Activated T-helper 9 cell treated with anti-CD3 and anti-CD28 coated beads, Interleukin-2, amount 50 U/mL, for 16 hours (primary cell): ENCODE measurements at regions not wholly inside any gene's neighbourhood (a gene's known extent, or its start where the extent isn't known, plus 50 kb on each side); places are given as distances from the start of the nearest gene placed in this dataset.
A peak's percentile ranks its signal among the peaks of the same experiment; 100 is the strongest.

Experiments
- DNase-seq: peaks from one replicate; pipeline ENCODE4 v3.0.0-alpha.2; 2020; ENCODE audit warnings: low read depth

DNA sequence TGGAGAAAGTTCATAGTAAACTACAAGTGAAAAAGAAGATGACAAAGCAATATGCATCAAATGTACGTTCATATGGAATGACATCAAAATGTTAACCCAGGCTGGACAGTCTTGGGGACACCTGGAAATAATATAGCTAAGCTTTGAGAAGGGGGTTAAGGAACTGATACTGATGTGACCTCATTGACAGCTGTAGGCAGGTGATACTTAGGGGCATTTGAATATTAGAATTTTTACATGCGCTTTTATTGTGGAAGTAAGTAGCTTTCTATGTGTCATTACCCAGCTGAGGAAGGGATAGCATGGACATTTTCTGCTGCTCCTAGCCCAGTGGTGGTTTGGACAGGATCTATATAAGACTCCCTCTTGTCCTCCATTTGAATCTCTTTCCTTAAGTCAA, 299.7 kb downstream of the CWC27 start:
- no peak for DNase-seq

DNA sequence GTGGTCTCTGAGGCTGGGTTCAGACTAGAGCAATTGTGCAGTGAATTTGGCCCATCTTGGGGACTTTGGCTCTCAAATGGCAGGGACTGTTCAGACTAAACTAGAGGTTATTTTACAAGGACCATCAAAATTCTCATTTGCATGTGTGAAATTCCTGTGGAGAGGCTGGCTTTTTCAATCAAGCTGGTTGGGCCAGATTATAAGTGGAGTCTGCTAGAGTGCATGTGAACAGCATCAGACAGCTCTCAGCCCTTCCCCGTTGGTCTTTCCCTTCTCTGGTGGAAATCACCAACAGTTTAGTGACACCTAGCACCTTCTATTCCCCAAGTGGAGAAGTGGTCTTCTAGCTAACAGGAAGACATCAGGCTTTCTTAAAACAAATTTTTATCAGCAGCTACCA, 301.3 kb downstream of the CWC27 start:
- DNase-seq, result no peak

DNA sequence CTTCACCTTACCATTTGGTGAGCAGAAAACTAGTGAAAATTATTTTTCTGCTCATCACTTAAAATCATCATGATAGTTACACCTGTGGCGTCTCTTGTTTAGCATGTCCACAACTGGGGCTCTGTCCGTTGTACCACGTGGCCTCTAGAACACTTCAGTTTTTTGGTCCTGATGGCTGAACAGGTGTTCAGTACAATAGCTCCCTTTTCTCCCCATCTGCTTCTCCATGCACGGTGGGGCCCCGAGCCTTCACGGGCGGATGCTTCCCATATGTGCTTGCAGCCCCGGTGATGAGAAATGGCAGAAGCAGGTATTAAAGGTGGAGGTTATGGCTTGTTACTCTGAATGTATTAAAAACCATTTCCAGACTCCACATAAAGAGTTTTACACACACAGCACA, 304.1 kb downstream of the CWC27 start:
- no peak for DNase-seq

DNA sequence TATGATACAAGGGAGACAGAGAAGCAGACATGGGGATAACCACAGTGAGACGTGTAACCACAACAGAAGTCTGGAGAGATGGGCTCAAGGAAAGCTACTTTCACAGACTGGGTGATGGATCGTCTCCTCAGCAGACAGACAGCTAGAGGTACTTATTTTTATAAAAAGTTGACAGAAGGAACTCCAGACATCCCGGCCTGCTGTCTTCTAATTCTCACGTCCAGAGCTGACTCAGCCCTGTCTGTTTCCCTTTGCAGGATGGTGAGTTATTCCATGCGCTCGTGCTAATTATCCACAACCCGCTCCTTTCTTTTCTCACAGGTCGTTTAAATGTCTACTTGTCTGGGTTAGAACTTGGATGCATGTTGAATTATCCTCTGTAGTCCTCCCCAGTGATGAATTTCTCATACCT, 304.5 kb downstream of the CWC27 start:
- no peak for DNase-seq

DNA sequence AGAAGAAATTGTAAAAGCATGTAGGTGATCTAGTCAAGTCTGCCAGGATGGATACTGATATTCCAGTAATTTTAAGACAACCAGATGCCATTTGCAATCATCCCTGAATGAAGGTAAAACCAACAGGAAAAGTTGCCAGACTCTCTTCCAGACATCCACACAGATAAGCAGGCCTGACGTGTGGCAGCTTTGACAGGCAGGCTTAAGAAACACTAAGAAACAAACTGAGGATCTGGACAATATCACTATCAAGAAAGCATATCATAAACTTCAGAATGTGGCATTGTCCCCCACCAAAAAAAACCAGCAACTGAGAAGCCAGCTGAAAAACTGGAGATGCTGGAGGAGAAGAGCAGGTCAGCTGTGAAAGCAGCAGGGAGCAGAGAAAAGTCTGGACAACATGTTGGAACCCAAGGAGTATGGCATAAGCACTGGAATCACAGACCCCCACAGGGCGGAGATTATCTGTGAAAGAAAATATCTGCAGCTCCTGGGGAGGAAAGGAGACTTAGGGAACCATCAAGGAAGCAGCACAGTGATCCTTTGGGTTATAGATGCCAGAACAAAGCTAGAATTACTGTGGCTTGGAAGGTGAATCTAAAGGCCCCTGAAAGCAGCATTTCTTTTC, 307.0 kb downstream of the CWC27 start:
- no peak for DNase-seq

DNA sequence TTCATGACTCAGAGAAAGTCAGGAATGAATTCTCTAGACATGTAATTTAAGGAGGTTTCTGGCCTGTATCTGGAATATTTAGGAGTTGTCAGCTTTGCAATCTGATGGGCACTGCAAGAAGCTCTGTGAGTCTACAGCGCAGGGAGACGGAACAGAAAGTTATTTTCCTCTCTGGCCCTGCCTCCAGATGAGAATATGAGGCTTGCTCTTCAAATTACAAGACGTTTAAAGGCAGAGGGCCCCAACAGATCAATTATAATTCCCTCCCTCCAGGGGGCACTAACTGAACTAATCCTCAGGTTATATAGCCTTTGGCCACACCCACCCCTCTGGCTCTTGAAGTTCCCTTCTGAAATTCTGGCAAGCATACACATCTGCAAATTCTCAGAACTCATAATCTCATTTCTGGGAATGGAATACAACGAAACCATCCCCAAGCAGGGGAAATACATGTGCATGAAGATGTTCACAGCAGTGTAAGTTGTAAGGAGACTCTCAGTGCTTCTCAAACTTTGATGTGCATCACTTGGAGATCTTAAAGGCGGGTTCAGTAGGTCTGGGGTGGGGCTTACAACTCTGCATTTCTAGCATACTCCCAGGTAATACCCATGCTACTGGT, 307.6 kb downstream of the CWC27 start:
- peak; percentile 22 for DNase-seq

DNA sequence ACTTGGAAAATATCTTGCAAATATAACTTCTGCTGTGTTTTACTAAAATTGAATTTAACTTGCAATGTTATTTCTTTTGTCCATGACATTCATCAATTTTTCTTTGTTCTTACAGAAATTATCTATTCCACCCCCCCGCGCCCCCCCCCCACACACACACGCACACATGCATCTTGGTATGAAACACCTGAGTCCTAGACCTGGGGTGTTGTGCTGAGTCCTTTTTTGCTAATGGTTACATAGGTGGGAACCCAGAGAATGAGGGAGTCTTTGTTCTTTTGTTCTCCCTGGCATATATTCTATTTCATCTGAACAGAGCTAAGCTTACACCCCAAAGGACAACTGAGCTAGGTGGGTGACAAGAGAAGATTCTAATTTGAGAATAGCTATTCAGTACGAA, 308.9 kb downstream of the CWC27 start:
- no peak for DNase-seq

DNA sequence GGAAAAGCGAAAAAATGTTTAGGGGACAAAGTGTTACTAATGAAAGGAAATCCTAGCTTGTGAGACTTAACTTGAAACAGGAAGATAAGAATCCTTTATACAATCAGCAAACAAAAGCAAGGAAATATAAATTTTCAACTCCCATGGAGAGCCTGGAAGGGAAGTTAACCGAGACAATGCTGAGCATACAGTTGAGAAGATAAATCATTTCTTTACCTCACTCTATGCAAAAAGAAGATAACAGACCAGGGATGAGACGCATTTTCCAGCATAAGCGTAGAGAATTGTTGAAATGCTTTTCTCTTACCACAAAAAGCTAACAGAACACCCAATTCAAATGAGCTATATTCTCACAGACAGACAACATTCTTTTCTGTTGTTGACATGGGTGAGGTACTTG, 309.6 kb downstream of the CWC27 start:
- DNase-seq, result no peak

DNA sequence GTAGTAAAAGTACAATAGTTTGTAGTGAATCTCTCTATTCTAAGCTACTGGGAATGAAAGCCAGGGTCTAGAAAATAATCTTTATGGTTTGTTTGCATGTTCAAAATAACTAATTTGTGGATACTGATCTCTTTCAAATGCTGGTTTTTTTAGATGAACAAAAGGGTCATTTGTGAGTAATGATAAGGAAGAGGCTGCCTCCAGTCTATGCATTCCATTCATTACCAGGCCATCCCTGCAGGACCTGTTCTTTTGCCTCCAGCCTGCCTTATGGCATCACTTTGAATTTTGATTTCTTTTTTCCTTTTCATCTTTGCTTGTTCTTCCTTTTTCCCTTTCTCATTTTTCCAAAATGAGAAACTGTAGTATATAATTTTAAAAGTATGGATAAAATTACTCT, 312.3 kb downstream of the CWC27 start:
- no peak for DNase-seq

DNA sequence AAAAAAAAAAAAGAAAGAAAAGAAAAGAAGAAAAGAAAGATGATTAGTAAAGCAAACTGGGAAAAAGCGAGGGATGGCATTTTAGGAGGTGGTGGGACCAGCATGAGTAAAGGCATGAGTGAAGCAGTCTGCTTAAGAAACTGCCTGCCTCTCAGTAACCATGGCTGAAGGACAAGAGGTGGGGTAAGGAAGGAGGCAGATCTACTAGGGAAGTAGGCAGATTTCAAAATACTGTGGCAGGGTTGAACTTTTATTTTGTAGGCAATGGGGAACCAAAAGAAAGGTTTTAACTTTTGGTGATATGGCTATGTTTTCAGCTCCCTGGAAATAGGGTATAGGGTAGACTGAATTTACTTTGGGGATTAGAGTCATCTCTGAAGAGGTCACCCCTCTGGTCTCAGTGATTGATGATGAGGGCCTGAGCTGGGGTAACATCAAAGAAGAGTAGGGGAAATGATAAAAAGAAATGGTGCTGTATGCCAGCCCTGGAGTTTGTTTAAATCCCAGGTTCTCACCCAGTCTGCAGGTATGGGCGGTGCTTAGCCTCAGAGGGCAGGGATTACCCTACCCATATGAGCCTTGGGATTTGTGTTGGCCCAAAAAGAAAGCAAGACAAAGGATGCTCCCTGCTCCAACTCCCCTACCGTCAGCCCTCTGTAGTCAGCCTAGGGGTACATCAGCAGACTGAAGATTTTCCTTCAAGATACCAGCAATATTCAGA, 316.2 kb downstream of the CWC27 start:
- no peak for DNase-seq

DNA sequence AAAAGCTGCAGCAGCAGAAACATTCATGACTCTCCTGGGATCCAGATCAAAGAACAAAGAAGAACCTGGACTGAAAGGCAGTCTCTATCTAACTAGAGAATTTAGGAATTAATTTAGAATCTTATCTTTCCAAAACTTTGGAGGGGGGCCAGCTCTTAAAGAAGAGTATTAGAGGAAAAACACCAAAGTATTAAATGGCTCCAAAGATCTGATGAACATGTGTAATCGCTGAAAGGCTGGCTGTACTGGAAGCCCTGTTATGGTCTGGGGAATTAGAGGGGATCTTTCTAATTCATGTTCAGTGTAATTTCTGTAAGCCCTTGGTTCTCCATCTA, 316.8 kb downstream of the CWC27 start:
- no peak for DNase-seq

DNA sequence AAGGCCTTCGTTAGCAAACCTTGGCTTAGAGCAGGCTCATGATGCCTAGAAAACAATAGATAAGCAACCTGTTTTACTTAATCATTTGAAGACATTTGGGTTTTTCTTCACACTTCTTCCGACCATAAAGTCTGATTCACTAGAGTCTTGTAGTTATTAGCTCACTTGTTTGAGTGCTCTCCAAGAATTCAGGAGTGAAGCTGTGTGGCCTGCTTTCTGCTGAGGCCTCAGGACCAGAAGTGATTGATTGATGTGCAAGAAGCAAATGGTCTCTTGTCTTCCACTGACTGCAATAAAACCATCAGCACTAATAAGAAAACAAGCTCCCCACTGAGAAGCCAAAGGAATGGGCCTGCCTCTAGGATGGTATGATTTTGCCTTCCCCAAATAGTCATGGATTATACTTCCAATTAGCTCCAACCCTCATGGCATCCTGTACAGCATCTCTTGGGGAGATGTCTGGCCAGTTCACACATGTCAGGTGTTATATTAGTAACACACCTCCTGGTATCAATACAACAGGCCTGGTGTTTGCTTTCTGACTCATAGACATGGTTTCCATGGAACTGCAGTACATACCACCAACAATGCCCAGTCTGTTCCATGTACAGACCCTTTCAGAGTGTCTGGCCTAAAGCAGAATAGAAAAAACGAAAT, 317.6 kb downstream of the CWC27 start:
- DNase-seq, result no peak

DNA sequence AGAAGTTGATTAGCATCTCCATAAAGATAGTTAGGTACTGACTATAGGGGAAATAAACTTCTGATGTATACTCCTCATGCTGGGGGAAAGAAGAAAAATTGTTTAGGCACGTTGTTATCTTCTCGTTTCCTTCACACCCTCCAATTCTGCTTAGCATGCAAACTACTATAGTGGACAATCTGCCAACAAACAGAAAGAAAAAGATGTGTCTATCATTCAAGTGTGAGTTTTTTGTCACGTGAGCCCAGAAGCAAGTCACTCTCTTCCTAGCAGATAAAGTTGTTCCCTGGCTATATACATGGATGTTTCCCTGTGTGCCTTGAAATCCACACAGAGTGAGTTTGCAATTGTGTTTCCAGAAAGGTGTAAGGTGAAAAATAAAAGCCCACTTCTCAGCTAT, 318.4 kb downstream of the CWC27 start:
- DNase-seq, result no peak

DNA sequence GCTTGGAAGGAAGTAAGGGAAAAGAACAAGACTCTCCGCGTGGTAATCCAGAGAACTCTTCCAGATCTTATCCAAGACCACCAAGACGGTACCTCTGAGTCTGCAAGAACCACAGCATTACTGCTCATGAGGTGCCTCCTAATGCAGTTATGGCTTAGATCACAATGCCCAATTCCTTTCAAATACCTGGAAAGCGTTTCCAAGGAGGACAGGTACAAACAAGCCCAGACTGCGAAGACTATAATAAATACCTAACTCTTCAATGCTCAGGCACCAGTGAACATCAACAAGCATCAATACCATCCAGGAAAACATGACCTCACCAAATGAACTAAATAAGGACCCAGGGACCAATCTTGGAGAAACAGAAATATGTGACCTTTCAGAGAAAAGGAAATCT, 325.5 kb downstream of the CWC27 start:
- DNase-seq, result no peak

DNA sequence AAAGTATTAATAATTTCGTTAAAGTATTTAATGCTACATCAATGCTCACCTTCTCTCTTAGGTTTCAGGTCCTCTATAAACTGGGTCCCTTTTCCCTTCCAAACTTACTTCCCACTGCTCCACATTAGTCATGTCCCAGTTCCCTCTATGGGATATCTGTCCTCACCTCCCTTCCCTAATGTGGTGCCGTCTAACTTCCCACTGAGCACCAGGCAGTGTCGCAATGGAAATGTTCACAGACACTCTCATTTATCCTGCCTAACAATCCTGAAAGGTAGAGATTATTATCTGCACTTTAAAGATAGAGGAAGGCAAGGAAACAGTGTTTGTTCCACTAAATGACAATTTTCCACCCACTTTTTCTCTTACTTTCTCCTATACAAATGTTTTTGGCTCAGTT, 329.7 kb downstream of the CWC27 start:
- DNase-seq, result no peak
